ENCODE measurements at regions not wholly inside any gene's neighbourhood (a gene's known extent, or its start where the extent isn't known, plus 50 kb on each side); places are given as distances from the start of the nearest gene placed in this dataset.

DNA sequence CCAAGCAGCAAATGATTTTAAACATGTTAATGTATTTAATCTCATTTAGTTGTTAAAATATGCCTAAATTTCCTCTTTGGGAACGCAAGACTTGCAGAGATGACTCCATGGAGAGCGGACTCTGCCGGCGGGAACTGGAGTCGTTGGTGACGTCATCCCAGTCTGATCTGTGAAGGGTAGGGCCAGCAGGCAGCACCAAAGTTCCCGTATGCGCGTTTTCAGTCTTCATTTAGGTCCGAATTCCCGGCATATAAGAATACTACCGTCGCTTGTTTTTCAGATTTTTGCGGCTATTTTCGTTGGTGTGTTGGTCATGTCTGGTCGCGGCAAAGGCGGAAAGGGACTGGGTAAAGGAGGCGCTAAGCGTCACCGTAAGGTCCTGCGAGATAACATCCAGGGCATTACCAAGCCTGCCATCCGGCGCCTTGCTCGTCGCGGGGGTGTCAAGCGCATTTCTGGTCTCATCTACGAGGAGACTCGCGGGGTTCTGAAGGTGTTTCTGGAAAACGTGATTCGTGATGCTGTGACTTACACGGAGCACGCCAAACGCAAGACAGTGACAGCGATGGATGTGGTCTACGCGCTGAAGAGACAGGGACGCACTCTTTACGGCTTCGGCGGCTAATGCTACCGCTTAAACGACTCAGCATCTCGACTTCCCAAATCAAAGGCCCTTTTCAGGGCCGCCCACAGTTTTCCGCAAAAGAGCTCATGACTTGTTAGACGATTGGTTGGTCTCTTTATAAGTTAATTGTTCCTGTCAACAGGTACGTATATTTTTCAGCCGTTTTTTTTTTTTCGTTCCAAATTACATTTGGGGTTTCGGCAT, 117.3 kb downstream of the HFE start:
- Histone ChIP-seq H3K36me3 (ENCODE audit: control insufficient read depth in 2 of 2, insufficient read depth in 2 of 2, low read length in 1 of 2) (no peaks in the 10 kb centered on the region), H3K27ac (ENCODE audit: low read depth in 1 of 2, low read length in 1 of 2) (peak overlapping the region; percentile 98 to 100), H3K4me3 (ENCODE audit: low read length in 2 of 2) (peak overlapping the region; percentile 59 to 68), H3K27me3 (ENCODE audit: control insufficient read depth in 2 of 2, insufficient read depth in 1 of 2, low read length in 1 of 2) (no peaks in the 10 kb centered on the region), H3K9me3 (ENCODE audit: control insufficient read depth in 2 of 2, insufficient read depth in 1 of 2, low read length in 1 of 2) (no peaks in the 10 kb centered on the region), H3K4me1 (ENCODE audit: control insufficient read depth in 2 of 2, insufficient read depth in 2 of 2, low read length in 2 of 2) (peaks cover 8 to 42% of the 10 kb centered on the region in 2 donors)
- under 1% methylated on average over 53 of the region's 53 CpGs for WGBS
- peak in 8 of 9 donors; percentile 95 to 100 (median 98) for DNase-seq (ENCODE audit: low read depth in 6 of 9, low spot score in 9 of 9)

DNA sequence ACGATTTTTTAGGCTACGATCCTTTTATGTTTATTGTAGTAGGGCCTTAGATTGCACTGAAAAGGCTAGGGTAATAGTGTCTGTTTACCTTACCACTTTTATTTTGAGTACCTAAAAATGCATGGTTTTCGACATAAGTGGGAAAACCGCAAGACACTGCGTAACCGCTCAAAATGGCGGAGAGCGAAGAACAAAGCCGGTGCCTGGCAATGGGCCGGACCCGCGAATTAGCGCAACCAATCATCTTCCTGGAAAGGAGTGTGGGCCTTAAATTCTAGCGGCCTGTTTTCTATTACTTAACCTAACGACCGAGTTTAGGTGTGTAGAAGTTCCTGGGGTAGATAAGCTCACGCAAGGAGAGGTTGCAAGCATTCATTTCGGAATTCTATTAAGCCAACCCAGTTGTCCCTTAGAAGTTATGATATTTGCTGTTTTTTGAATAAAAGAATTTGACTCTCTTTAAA, 118.0 kb downstream of the HFE start:
- peak overlapping the region; percentile 59 to 68 for H3K4me3 ChIP-seq (ENCODE audit: low read length in 2 of 2)
- H3K9me3 ChIP-seq (ENCODE audit: control insufficient read depth in 2 of 2, insufficient read depth in 1 of 2, low read length in 1 of 2) = no peaks in the 10 kb centered on the region
- H3K27ac ChIP-seq (ENCODE audit: low read depth in 1 of 2, low read length in 1 of 2) = peak overlapping the region; percentile 98 to 100
- H3K4me1 ChIP-seq (ENCODE audit: control insufficient read depth in 2 of 2, insufficient read depth in 2 of 2, low read length in 2 of 2) = peaks cover 8 to 41% of the 10 kb centered on the region in 2 donors
- no peaks in the 10 kb centered on the region for H3K27me3 ChIP-seq (ENCODE audit: control insufficient read depth in 2 of 2, insufficient read depth in 1 of 2, low read length in 1 of 2)
- WGBS = under 1% methylated on average over 18 of the region's 18 CpGs
- DNase-seq (ENCODE audit: low read depth in 6 of 9, low spot score in 9 of 9) = peak in 7 of 9 donors; percentile 85 to 97 (median 92)
- H3K36me3 ChIP-seq (ENCODE audit: control insufficient read depth in 2 of 2, insufficient read depth in 2 of 2, low read length in 1 of 2) = no peaks in the 10 kb centered on the region

DNA sequence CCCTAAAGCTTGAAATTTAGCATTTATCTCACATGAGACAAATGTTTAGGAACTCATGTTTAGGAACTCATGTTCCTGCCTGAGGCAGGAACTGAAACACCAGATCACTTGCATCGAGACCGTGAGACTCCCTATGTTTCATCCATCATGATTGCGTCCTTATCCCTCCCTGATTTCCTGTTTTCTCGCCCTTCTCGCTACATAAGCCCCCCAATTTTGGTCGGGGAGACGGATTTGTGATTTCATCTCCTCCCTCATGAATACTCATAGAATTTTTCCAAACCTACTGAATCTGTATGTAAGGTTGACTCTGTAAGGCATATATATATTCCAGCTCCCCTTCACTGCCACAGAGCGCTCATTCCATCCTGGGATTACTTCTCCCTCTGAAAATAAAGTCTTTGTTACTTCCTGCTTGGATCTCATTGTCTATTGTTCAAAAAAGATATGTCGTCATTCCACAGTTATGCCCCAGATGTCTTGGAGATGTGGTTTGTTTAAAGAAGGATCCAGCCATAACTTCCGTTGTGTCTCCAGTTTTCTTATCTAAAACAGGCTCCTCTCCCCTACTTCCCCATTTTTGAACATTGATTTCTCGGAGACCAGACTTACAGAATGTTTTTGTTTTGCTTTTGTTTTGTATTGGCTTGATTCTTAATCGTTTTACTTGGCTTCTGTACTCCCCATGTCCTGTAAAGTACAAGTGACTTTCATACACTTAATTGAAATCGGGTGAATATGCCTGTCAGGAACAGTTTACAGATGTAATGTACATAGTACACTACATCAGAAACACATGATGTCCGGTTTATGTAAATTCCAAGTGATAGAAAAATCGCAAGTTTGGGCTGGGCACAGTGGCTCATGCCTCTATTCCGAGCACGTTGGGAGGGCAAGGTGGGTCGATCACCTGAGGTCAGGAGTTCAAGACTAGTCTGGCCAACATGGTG, 118.7 kb downstream of the HFE start:
- H3K4me1 ChIP-seq (ENCODE audit: control insufficient read depth in 2 of 2, insufficient read depth in 2 of 2, low read length in 2 of 2) = peaks cover 8 to 39% of the 10 kb centered on the region in 2 donors
- 1% methylated on average over 18 of the region's 18 CpGs for WGBS
- H3K27ac ChIP-seq (ENCODE audit: low read depth in 1 of 2, low read length in 1 of 2) = peak overlapping the region; percentile 98 to 100
- H3K36me3 ChIP-seq (ENCODE audit: control insufficient read depth in 2 of 2, insufficient read depth in 2 of 2, low read length in 1 of 2) = no peaks in the 10 kb centered on the region
- H3K9me3 ChIP-seq (ENCODE audit: control insufficient read depth in 2 of 2, insufficient read depth in 1 of 2, low read length in 1 of 2) = no peaks in the 10 kb centered on the region
- DNase-seq (ENCODE audit: low read depth in 6 of 9, low spot score in 9 of 9) = peak in 2 of 9 donors; percentile 63 to 78
- peak overlapping the region; percentile 59 to 68 for H3K4me3 ChIP-seq (ENCODE audit: low read length in 2 of 2)
- no peaks in the 10 kb centered on the region for H3K27me3 ChIP-seq (ENCODE audit: control insufficient read depth in 2 of 2, insufficient read depth in 1 of 2, low read length in 1 of 2)

DNA sequence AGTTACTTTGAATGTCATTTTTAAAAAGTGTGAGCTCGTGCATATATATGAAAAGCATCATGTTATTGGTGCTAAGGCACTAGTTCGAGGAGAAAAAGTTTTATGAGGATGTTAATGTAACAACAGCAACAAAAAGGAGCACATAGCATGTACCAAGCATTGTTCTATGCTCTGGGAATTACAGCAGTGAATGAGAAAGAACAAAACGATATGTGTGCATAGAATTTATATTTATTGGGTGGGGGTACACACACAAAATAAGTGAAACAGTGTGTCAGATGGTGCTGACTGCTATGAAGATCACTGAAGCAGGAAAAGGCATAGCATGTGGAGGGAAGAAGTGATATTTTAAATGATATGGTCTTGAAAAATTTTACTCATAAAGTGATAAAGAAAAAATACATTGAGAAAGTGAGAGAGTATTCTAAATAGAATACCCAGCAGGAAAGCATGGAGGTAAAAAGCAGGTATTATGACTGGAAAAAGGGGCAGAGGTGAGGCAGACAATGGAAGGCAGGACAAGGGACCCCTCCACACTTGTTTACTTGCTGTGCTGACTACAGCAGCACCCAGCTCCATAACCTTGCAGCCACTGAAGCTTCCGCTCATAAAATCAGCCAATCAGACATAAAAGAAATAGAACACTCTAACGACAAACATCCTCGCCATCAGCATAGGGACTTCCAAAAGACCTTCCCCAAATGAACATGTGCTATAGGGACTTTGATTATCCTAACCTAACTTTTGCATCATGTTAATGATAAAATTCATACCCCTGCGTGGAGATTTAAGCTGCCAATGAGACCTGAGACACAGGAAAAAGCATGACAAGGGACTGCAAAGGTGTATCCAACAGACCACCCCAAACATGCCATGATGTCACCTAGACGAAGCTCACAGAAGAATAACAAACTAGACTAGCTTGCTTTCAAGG, 119.9 kb downstream of the HFE start:
- DNase-seq (ENCODE audit: low read depth in 6 of 9, low spot score in 9 of 9) = peak in 5 of 9 donors; percentile 67 to 84 (median 69)

DNA sequence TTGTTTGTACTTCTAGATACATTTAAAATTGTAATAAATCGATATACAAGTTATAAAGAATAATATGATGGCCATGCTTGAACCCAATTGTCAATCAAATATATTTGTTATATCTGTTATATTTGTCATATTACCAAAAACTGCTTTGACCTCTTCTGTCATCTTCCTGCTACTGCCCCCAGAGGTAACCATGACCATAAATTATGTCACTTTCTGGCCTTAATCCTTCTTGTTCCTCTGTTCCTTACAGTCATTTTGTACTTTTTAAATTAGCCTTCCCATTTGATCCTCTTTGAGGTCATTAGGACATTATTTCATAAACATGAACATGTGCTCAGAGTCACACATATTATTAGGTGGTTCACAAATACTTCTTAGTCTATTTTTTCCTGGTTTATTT, 124.7 kb downstream of the HFE start:
- no peak overlapping the region for H3K27ac ChIP-seq (ENCODE audit: low read depth in 1 of 2, low read length in 1 of 2)
- no peak overlapping the region for H3K4me3 ChIP-seq (ENCODE audit: low read length in 2 of 2)
- H3K4me1 ChIP-seq (ENCODE audit: control insufficient read depth in 2 of 2, insufficient read depth in 2 of 2, low read length in 2 of 2) = peaks cover 15 to 31% of the 10 kb centered on the region in 2 donors
- H3K9me3 ChIP-seq (ENCODE audit: control insufficient read depth in 2 of 2, insufficient read depth in 1 of 2, low read length in 1 of 2) = no peaks in the 10 kb centered on the region
- no peak for DNase-seq (ENCODE audit: low read depth in 6 of 9, low spot score in 9 of 9)
- H3K36me3 ChIP-seq (ENCODE audit: control insufficient read depth in 2 of 2, insufficient read depth in 2 of 2, low read length in 1 of 2) = no peaks in the 10 kb centered on the region
- no peaks in the 10 kb centered on the region for H3K27me3 ChIP-seq (ENCODE audit: control insufficient read depth in 2 of 2, insufficient read depth in 1 of 2, low read length in 1 of 2)
- WGBS = 48% methylated on average over 1 of the region's 1 CpG

More for the DNA sequence above, 119.9 kb downstream of the HFE start:
- WGBS = 72% methylated on average over 8 of the region's 8 CpGs
- Histone ChIP-seq H3K27ac (ENCODE audit: low read depth in 1 of 2, low read length in 1 of 2) (peak overlapping the region; percentile 76 to 98), H3K9me3 (ENCODE audit: control insufficient read depth in 2 of 2, insufficient read depth in 1 of 2, low read length in 1 of 2) (no peaks in the 10 kb centered on the region), H3K36me3 (ENCODE audit: control insufficient read depth in 2 of 2, insufficient read depth in 2 of 2, low read length in 1 of 2) (no peaks in the 10 kb centered on the region), H3K4me1 (ENCODE audit: control insufficient read depth in 2 of 2, insufficient read depth in 2 of 2, low read length in 2 of 2) (peaks cover 8 to 35% of the 10 kb centered on the region in 2 donors), H3K27me3 (ENCODE audit: control insufficient read depth in 2 of 2, insufficient read depth in 1 of 2, low read length in 1 of 2) (no peaks in the 10 kb centered on the region), H3K4me3 (ENCODE audit: low read length in 2 of 2) (peak overlapping the region; percentile 59 to 68)

DNA sequence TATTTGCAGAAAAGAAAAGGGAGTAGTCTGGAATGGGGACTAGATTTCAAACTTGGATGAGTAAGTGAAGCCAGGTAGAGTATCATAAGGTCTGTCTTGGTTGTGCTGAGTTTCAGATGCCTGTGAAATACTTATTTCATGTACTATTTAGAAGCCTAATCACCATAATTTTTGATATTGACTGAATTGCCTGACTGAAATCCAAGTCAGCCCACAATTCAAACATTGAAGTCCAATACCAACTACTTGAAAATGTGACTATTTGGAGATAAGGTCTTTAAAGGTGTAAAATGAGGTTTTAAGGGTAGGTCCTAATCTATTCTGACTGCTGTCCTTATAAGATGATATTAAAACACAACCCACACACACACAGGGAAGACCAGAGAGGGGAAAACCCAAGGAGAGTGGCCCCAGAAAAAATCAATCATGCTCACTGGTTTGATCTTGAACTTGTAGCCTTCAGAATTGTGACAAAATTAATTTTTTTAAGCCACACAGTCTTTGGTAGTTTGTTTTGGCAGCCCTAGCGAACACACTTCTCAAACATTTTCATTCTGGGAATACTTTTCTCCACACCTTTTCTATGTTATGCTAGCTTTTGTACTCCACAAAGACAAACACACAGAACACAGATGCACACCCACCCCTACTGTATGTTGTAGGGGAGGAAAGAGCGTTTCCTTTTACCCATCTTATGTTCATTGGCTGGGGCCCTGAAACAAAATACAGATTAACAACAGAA, 126.3 kb downstream of the HFE start:
- H3K4me3 ChIP-seq (ENCODE audit: low read length in 2 of 2) = peak overlapping the region in 1 of 2 donors; percentile 6
- no peak overlapping the region for H3K27ac ChIP-seq (ENCODE audit: low read depth in 1 of 2, low read length in 1 of 2)
- H3K27me3 ChIP-seq (ENCODE audit: control insufficient read depth in 2 of 2, insufficient read depth in 1 of 2, low read length in 1 of 2) = no peaks in the 10 kb centered on the region
- H3K4me1 ChIP-seq (ENCODE audit: control insufficient read depth in 2 of 2, insufficient read depth in 2 of 2, low read length in 2 of 2) = peaks cover 10 to 26% of the 10 kb centered on the region in 2 donors
- 95% methylated on average over 2 of the region's 2 CpGs for WGBS
- no peaks in the 10 kb centered on the region for H3K36me3 ChIP-seq (ENCODE audit: control insufficient read depth in 2 of 2, insufficient read depth in 2 of 2, low read length in 1 of 2)
- DNase-seq (ENCODE audit: low read depth in 6 of 9, low spot score in 9 of 9) = no peak
- no peaks in the 10 kb centered on the region for H3K9me3 ChIP-seq (ENCODE audit: control insufficient read depth in 2 of 2, insufficient read depth in 1 of 2, low read length in 1 of 2)

DNA sequence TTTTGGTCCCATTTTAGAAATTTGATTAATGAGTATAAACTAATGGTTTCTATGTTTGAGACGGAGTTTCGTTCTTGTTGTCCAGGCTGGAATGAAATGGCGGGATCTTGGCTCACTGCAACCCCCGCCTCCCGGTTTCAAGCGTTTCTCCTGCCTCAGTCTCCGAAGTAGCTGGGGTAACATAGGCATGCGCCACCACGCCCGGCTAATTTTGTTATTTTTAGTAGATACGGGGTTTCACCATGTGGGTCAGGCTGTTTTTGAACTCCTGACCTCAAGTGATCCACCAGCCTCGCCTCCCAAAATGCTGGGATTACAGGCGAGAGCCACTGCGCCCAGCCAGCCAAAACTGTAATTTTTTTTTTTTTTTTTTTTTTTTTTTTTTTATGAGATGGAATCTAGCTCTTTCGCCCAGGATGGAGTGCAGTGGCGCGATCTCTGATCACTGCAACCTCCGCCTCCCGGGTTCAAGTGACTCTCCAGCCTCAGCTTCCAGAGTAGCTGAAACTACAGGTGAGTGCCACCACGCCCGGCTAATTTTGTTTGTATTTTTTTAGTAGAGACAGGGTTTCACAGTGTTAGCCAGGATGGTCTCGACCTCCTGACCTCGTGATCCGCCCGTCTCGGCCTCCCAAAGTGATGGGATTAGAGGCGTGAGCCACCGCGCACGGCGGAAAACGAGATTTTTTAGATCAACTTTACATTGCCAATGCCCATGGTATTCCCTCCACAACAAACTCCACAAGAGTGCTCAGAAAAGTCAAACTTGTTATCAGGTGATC, 127.8 kb downstream of the HFE start:
- H3K9me3 ChIP-seq (ENCODE audit: control insufficient read depth in 2 of 2, insufficient read depth in 1 of 2, low read length in 1 of 2) = no peaks in the 10 kb centered on the region
- H3K4me3 ChIP-seq (ENCODE audit: low read length in 2 of 2) = peak overlapping the region; percentile 69 to 79
- peak overlapping the region; percentile 98 to 100 for H3K27ac ChIP-seq (ENCODE audit: low read depth in 1 of 2, low read length in 1 of 2)
- no peaks in the 10 kb centered on the region for H3K36me3 ChIP-seq (ENCODE audit: control insufficient read depth in 2 of 2, insufficient read depth in 2 of 2, low read length in 1 of 2)
- WGBS = 51% methylated on average over 32 of the region's 32 CpGs
- peaks cover 10 to 34% of the 10 kb centered on the region in 2 donors for H3K4me1 ChIP-seq (ENCODE audit: control insufficient read depth in 2 of 2, insufficient read depth in 2 of 2, low read length in 2 of 2)
- no peaks in the 10 kb centered on the region for H3K27me3 ChIP-seq (ENCODE audit: control insufficient read depth in 2 of 2, insufficient read depth in 1 of 2, low read length in 1 of 2)
- DNase-seq (ENCODE audit: low read depth in 6 of 9, low spot score in 9 of 9) = no peak
